Heart left ventricle (tissue), 16 donors: ENCODE measurements at regions not wholly inside any gene's neighbourhood (a gene's known extent, or its start where the extent isn't known, plus 50 kb on each side); places are given as distances from the start of the nearest gene placed in this dataset.

Experiments
- ATAC-seq, 4 donors: fragments of 200-7000 bp; cut with Tn5 transposase; one replicate each; pipeline ENCODE4 v1.9.1; 2020 to 2022; ENCODE audit warnings: moderate library complexity in 4 of 4, mild to moderate bottlenecking in 3 of 4, moderate number of reproducible peaks in 1 of 4
- DNase-seq, 5 donors: peaks; one replicate each; pipeline ENCODE4 v3.0.0-alpha.2; 2020
- H3K27ac ChIP-seq, 12 donors: fragments of 200-600 bp; sonication (generic) in 4 of 12; one replicate each; pipeline versions ENCODE4 v1.5.0 to v1.8.0; 2016 to 2022; ENCODE audit warnings: mild to moderate bottlenecking in 2 of 12
- H3K27me3 ChIP-seq, 9 donors: fragments of 200-600 bp; sonication (generic) in 2 of 9; one replicate each; pipeline versions ENCODE4 v1.5.1 to v1.8.0; 2016 to 2022; ENCODE audit warnings: mild to moderate bottlenecking in 3 of 9
- H3K36me3 ChIP-seq, 9 donors: fragments of 200-600 bp; sonication (generic) in 2 of 9; one replicate each; pipeline versions ENCODE4 v1.5.0 to v1.8.0; 2018 to 2022; ENCODE audit warnings: mild to moderate bottlenecking in 2 of 9
- H3K4me1 ChIP-seq, 12 donors: fragments of 200-600 bp; sonication (generic) in 4 of 12; one replicate each; pipeline versions ENCODE4 v1.5.0 to v1.8.0; 2016 to 2022; ENCODE audit warnings: mild to moderate bottlenecking in 3 of 12
- H3K4me3 ChIP-seq, 12 donors: fragments of 200-600 bp; sonication (generic) in 4 of 12; one replicate each; pipeline versions ENCODE4 v1.5.0 to v1.8.0; 2017 to 2022; ENCODE audit warnings: mild to moderate bottlenecking in 9 of 12, moderate library complexity in 4 of 12
- H3K9me3 ChIP-seq, 12 donors: fragments of 200-600 bp; sonication (generic) in 4 of 12; one replicate each; pipeline versions ENCODE4 v1.5.0 to v1.8.0; 2016 to 2022; ENCODE audit warnings: mild to moderate bottlenecking in 1 of 12
- POLR2A ChIP-seq, 2 donors: fragments of 450-650 bp; IDR thresholded peaks; one replicate each; pipeline ENCODE4 v1.6.1; 2017; ENCODE audit warnings: antibody characterized with exemption in 2 of 2, mild to moderate bottlenecking in 2 of 2, moderate library complexity in 2 of 2
- WGBS, 4 donors: extraction: QIAGEN DNeasy Blood & Tissue Kit in 2 of 4; methylation state at CpG; one replicate each; pipeline versions ENCODE4 v1.1.5 to v1.1.7; 2013 to 2018; 5-methylcytosine and 5-hydroxymethylcytosine counted together
- intact Hi-C, 10 donors: fragments of 100-400 bp; cut with DNase I; formaldehyde crosslinking; loops; one replicate each; pipeline versions ENCODE4 v1.11.1 to v1.14.2; 2022
- TF ChIP-seq, protein P1 (sequence below), 12 donors: fragments of 200-600 bp; sonication (generic) in 4 of 12; IDR thresholded peaks; one replicate each; pipeline versions ENCODE4 v1.5.0 to v1.8.0; 2018 to 2022; ENCODE audit warnings: antibody characterized with exemption in 12 of 12, mild to moderate bottlenecking in 5 of 12
- donor health status: ischemic (EF 13 %, LVEDD 7.1; RV severe dilation, severe dysfunction).
- donor health status: healthy with polysubstance abuse.
- donor health status: DM: no; HTN: yes; CAD: no.
- donor health status: DM: no; HTN: no; CAD: no.
- donor health status: ischemic (EF 25% LVEDD 6.9; RV normal size, moderate dysfunction).
- donor health status: ischemic (EF 25% LVEDD 5.7; RV mildly dilated, moderate dysfunction).
- donor health status: healthy.
- donor health status: DM: yes; HTN: yes; CAD: no.
- donor health status: ischemic (EF 35%, LVEDD 5.7; RV mildly dilated, moderate dysfunction).
- donor health status: nonischemic (EF 11% LVEDD 7.7; RV severe dilation, severe dysfunction).
- donor health status: DM: yes; HTN: yes; CAD: no.
- donor health status: PGD.
- donor health status: ischemic (EF 29% LVEDD 5.4; RV normal size, mild dysfunction).
- donor health status: nonischemic (EF 23%, LVEDD 6.1; RV moderate dilation, normal function).

DNA sequence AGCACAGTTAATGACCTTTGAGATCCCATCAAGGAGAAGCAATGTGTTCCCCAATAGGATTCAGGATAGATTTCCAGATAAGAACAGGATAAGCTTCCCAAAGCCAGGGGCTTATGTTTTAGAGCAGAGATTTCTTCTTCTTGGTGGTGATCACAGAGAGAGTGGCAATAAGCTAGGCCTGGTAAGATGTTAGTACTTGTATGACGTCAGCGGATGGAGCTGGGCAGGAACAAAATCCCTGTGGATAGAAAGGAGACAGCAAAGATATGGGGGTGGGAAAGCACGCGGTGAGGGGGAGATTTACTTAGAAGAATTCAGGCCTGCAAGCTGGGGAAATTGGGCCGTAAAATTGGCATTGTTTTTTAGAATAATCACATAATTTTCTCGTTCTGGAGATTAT, 323.0 kb downstream of the MTX2 start:
- peaks cover 0 to 4% (median 0%) of the 10 kb centered on the region in 12 donors for H3K4me1 ChIP-seq
- intact Hi-C loops, result no loop called here
- no peaks in the 10 kb centered on the region for H3K9me3 ChIP-seq
- TF ChIP-seq, protein P1, sequence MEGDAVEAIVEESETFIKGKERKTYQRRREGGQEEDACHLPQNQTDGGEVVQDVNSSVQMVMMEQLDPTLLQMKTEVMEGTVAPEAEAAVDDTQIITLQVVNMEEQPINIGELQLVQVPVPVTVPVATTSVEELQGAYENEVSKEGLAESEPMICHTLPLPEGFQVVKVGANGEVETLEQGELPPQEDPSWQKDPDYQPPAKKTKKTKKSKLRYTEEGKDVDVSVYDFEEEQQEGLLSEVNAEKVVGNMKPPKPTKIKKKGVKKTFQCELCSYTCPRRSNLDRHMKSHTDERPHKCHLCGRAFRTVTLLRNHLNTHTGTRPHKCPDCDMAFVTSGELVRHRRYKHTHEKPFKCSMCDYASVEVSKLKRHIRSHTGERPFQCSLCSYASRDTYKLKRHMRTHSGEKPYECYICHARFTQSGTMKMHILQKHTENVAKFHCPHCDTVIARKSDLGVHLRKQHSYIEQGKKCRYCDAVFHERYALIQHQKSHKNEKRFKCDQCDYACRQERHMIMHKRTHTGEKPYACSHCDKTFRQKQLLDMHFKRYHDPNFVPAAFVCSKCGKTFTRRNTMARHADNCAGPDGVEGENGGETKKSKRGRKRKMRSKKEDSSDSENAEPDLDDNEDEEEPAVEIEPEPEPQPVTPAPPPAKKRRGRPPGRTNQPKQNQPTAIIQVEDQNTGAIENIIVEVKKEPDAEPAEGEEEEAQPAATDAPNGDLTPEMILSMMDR (IDR thresholded peaks at IDR 0.05), result no peak
- TF ChIP-seq POLR2A (IDR thresholded peaks at IDR 0.05), result no peak
- H3K36me3 ChIP-seq, result no peaks in the 10 kb centered on the region
- WGBS, 4 donors, result 87 to 91% (median 89%) methylated on average over 6 of the region's 6 CpGs
- DNase-seq (no peak), ATAC-seq (no peak)
- peaks cover 0 to 6% (median 0%) of the 10 kb centered on the region in 9 donors for H3K27me3 ChIP-seq
- H3K27ac ChIP-seq, result no peak overlapping the region
- no peak overlapping the region for H3K4me3 ChIP-seq

GRCh38 chr2:176595986-176596385, 326.7 kb downstream of the MTX2 start:
- ATAC-seq (peak in 1 of 4 donors; percentile 41), DNase-seq (no peak)
- intact Hi-C loops, result no loop called here
- WGBS, 4 donors, result 61 to 62% (median 61%) methylated on average over 3 of the region's 3 CpGs
- H3K9me3 ChIP-seq, result no peaks in the 10 kb centered on the region
- no peak overlapping the region for H3K4me3 ChIP-seq
- H3K4me1 ChIP-seq, result peaks cover 0 to 4% (median 0%) of the 10 kb centered on the region in 12 donors
- peaks cover 0 to 6% (median 0%) of the 10 kb centered on the region in 9 donors for H3K27me3 ChIP-seq
- TF ChIP-seq POLR2A (IDR thresholded peaks at IDR 0.05), result no peak
- TF ChIP-seq, protein P1 (IDR thresholded peaks at IDR 0.05), result no peak
- no peaks in the 10 kb centered on the region for H3K36me3 ChIP-seq
- no peak overlapping the region for H3K27ac ChIP-seq

DNA sequence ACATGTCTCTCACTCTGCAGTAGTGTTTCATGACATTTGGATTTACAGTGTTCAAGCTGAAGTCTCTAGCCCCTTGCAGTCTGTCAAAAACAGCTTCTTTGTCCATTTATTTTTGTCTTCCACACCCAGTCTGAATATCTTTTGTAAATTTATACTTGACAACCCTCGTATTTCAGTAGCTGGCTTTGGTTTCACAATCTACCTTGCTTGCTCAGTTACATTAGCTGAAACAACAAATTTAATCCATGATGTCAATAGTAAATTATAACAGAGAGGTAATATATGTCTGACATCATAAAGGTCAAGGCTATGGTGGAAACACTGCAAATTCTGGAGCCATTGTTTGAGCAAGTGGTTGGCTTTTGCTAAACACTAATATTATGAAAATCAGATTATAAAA, 328.7 kb downstream of the MTX2 start:
- TF ChIP-seq POLR2A (IDR thresholded peaks at IDR 0.05), result no peak
- TF ChIP-seq, protein P1 (IDR thresholded peaks at IDR 0.05), result no peak

GRCh38 chr2:176598351-176598750, 329.1 kb downstream of the MTX2 start:
- no peak for DNase-seq
- TF ChIP-seq, protein P1 (IDR thresholded peaks at IDR 0.05), result no peak
- TF ChIP-seq POLR2A (IDR thresholded peaks at IDR 0.05), result no peak
- Histone ChIP-seq H3K4me3 (no peak overlapping the region), H3K9me3 (no peaks in the 10 kb centered on the region), H3K27ac (no peak overlapping the region), H3K36me3 (no peaks in the 10 kb centered on the region), H3K4me1 (peaks cover 0 to 4% (median 0%) of the 10 kb centered on the region in 12 donors), H3K27me3 (peaks cover 0 to 13% (median 0%) of the 10 kb centered on the region in 9 donors)
- intact Hi-C loops, result no loop called here
- 85 to 94% (median 92%) methylated on average over 2 of the region's 2 CpGs for WGBS, 4 donors
- ATAC-seq, result no peak

More for the DNA sequence above, 328.7 kb downstream of the MTX2 start:
- Histone ChIP-seq H3K36me3 (no peaks in the 10 kb centered on the region), H3K27ac (no peak overlapping the region), H3K27me3 (peaks cover 0 to 13% (median 0%) of the 10 kb centered on the region in 9 donors), H3K9me3 (no peaks in the 10 kb centered on the region), H3K4me1 (peaks cover 0 to 4% (median 0%) of the 10 kb centered on the region in 12 donors), H3K4me3 (no peak overlapping the region)
- WGBS, 4 donors, result 85 to 93% (median 88%) methylated on average over 1 of the region's 1 CpG
- ATAC-seq (no peak), DNase-seq (no peak)
- intact Hi-C loops, result no loop called here
